ENCODE measurements at regions not wholly inside any gene's neighbourhood (a gene's known extent, or its start where the extent isn't known, plus 50 kb on each side); places are given as distances from the start of the nearest gene placed in this dataset.

- no peak for TF ChIP-seq EZH2 (IDR thresholded peaks at IDR 0.05; ENCODE audit: borderline replicate concordance, insufficient read depth, low read depth, low read length, poor library complexity, severe bottlenecking)
- TF ChIP-seq, protein P1, sequence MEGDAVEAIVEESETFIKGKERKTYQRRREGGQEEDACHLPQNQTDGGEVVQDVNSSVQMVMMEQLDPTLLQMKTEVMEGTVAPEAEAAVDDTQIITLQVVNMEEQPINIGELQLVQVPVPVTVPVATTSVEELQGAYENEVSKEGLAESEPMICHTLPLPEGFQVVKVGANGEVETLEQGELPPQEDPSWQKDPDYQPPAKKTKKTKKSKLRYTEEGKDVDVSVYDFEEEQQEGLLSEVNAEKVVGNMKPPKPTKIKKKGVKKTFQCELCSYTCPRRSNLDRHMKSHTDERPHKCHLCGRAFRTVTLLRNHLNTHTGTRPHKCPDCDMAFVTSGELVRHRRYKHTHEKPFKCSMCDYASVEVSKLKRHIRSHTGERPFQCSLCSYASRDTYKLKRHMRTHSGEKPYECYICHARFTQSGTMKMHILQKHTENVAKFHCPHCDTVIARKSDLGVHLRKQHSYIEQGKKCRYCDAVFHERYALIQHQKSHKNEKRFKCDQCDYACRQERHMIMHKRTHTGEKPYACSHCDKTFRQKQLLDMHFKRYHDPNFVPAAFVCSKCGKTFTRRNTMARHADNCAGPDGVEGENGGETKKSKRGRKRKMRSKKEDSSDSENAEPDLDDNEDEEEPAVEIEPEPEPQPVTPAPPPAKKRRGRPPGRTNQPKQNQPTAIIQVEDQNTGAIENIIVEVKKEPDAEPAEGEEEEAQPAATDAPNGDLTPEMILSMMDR (IDR thresholded peaks at IDR 0.05): no peak
Observed at GRCh38 chr13:78981913-78982312, 323.0 kb upstream of the OBI1 start.
